ENCODE measurements at regions not wholly inside any gene's neighbourhood (a gene's known extent, or its start where the extent isn't known, plus 50 kb on each side); places are given as distances from the start of the nearest gene placed in this dataset.

DNA sequence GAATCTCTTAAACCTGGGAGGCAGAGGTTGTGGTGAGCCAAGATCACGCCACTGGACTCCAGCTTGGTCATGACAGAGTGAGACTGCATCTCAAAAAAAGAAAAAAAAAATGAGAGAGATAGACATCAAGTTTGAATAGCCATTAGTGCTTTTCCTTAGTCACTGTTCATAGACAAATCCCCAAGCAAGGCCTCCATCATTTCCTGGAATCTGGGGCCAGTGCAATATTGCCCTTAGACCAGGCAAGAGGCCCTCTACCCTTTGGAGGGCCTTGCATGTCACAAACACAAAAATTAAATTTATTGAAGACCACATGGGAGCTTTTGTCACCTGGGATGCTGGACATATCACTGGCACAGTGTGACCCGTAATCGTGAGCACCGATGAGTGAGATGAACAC is 141.5 kb downstream of the B3GNT2 start:
- no peak for TF ChIP-seq YY1 (tag by site-specific recombination; IDR thresholded peaks at IDR 0.05)
- TF ChIP-seq, protein P1, sequence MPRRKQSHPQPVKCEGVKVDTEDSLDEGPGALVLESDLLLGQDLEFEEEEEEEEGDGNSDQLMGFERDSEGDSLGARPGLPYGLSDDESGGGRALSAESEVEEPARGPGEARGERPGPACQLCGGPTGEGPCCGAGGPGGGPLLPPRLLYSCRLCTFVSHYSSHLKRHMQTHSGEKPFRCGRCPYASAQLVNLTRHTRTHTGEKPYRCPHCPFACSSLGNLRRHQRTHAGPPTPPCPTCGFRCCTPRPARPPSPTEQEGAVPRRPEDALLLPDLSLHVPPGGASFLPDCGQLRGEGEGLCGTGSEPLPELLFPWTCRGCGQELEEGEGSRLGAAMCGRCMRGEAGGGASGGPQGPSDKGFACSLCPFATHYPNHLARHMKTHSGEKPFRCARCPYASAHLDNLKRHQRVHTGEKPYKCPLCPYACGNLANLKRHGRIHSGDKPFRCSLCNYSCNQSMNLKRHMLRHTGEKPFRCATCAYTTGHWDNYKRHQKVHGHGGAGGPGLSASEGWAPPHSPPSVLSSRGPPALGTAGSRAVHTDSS (tag by site-specific recombination; IDR thresholded peaks at IDR 0.05): no peak
- TF ChIP-seq, protein P2, sequence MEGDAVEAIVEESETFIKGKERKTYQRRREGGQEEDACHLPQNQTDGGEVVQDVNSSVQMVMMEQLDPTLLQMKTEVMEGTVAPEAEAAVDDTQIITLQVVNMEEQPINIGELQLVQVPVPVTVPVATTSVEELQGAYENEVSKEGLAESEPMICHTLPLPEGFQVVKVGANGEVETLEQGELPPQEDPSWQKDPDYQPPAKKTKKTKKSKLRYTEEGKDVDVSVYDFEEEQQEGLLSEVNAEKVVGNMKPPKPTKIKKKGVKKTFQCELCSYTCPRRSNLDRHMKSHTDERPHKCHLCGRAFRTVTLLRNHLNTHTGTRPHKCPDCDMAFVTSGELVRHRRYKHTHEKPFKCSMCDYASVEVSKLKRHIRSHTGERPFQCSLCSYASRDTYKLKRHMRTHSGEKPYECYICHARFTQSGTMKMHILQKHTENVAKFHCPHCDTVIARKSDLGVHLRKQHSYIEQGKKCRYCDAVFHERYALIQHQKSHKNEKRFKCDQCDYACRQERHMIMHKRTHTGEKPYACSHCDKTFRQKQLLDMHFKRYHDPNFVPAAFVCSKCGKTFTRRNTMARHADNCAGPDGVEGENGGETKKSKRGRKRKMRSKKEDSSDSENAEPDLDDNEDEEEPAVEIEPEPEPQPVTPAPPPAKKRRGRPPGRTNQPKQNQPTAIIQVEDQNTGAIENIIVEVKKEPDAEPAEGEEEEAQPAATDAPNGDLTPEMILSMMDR (tag by site-specific recombination; IDR thresholded peaks at IDR 0.05): no peak
- no peak for TF ChIP-seq TCF7L2 (IDR thresholded peaks at IDR 0.05; ENCODE audit: borderline replicate concordance, low read depth, low read length)
- no peak for TF ChIP-seq ZNF121 (tag by site-specific recombination; IDR thresholded peaks at IDR 0.05)
- no peak for TF ChIP-seq HOXA7 (CRISPR knock-in tag; IDR thresholded peaks at IDR 0.05; ENCODE audit: borderline replicate concordance)
- TF ChIP-seq SCRT2 (tag by site-specific recombination; IDR thresholded peaks at IDR 0.05): no peak
- no peak for TF ChIP-seq SETDB1 (IDR thresholded peaks at IDR 0.05; ENCODE audit: insufficient read length, low read length)

All from HEK293 (cell line).